ENCODE measurements at regions not wholly inside any gene's neighbourhood (a gene's known extent, or its start where the extent isn't known, plus 50 kb on each side); places are given as distances from the start of the nearest gene placed in this dataset.

- no peak for DNase-seq (ENCODE audit: low spot score)
- H3K36me3 ChIP-seq (ENCODE audit: low read depth): no peaks in the 10 kb centered on the region
- TF ChIP-seq CTCF (IDR thresholded peaks at IDR 0.05; ENCODE audit: poor library complexity, severe bottlenecking): no peak
- no peaks in the 10 kb centered on the region for H3K27me3 ChIP-seq (ENCODE audit: insufficient read depth, poor library complexity, severe bottlenecking)
- ATAC-seq (ENCODE audit: low read depth): no peak
- no peaks in the 10 kb centered on the region for H3K9me3 ChIP-seq (ENCODE audit: severe bottlenecking)
- H3K4me3 ChIP-seq (ENCODE audit: severe bottlenecking): no peak overlapping the region
- no peak overlapping the region for H3K27ac ChIP-seq (ENCODE audit: poor library complexity, severe bottlenecking)
- H3K4me1 ChIP-seq (ENCODE audit: insufficient read depth, poor library complexity, severe bottlenecking): peaks cover 9% of the 10 kb centered on the region
These were observed 464.7 kb downstream of the ADGRL2 start for GRCh38 chr1:82265436-82265835.

- no peak for TF ChIP-seq CTCF (IDR thresholded peaks at IDR 0.05; ENCODE audit: poor library complexity, severe bottlenecking)
- Histone ChIP-seq H3K27me3 (ENCODE audit: insufficient read depth, poor library complexity, severe bottlenecking) (no peaks in the 10 kb centered on the region), H3K36me3 (ENCODE audit: low read depth) (no peaks in the 10 kb centered on the region), H3K9me3 (ENCODE audit: severe bottlenecking) (no peaks in the 10 kb centered on the region), H3K4me1 (ENCODE audit: insufficient read depth, poor library complexity, severe bottlenecking) (peaks cover 8% of the 10 kb centered on the region), H3K27ac (ENCODE audit: poor library complexity, severe bottlenecking) (no peak overlapping the region), H3K4me3 (ENCODE audit: severe bottlenecking) (no peak overlapping the region)
- ATAC-seq (ENCODE audit: low read depth) (no peak), DNase-seq (ENCODE audit: low spot score) (no peak)
These were observed 464.1 kb downstream of the ADGRL2 start for GRCh38 chr1:82264802-82265201.

- no peak for DNase-seq (ENCODE audit: low spot score)
- ATAC-seq (ENCODE audit: low read depth): no peak
- no peaks in the 10 kb centered on the region for H3K36me3 ChIP-seq (ENCODE audit: low read depth)
- no peaks in the 10 kb centered on the region for H3K4me1 ChIP-seq (ENCODE audit: insufficient read depth, poor library complexity, severe bottlenecking)
- no peak overlapping the region for H3K27ac ChIP-seq (ENCODE audit: poor library complexity, severe bottlenecking)
- H3K4me3 ChIP-seq (ENCODE audit: severe bottlenecking): no peak overlapping the region
- TF ChIP-seq CTCF (IDR thresholded peaks at IDR 0.05; ENCODE audit: poor library complexity, severe bottlenecking): no peak
- no peaks in the 10 kb centered on the region for H3K27me3 ChIP-seq (ENCODE audit: insufficient read depth, poor library complexity, severe bottlenecking)
- no peaks in the 10 kb centered on the region for H3K9me3 ChIP-seq (ENCODE audit: severe bottlenecking)
These were observed 462.7 kb downstream of the ADGRL2 start for GRCh38 chr1:82263396-82263795.

GRCh38 chr1:82260666-82261065, 459.9 kb downstream of the ADGRL2 start:
- no peak overlapping the region for H3K27ac ChIP-seq (ENCODE audit: poor library complexity, severe bottlenecking)
- no peak for DNase-seq (ENCODE audit: low spot score)

GRCh38 chr1:82260051-82260450, 459.3 kb downstream of the ADGRL2 start:
- DNase-seq (ENCODE audit: low spot score): no peak
- Histone ChIP-seq H3K36me3 (ENCODE audit: low read depth) (no peaks in the 10 kb centered on the region), H3K4me1 (ENCODE audit: insufficient read depth, poor library complexity, severe bottlenecking) (no peaks in the 10 kb centered on the region), H3K9me3 (ENCODE audit: severe bottlenecking) (no peaks in the 10 kb centered on the region), H3K27ac (ENCODE audit: poor library complexity, severe bottlenecking) (no peak overlapping the region), H3K4me3 (ENCODE audit: severe bottlenecking) (no peak overlapping the region), H3K27me3 (ENCODE audit: insufficient read depth, poor library complexity, severe bottlenecking) (no peaks in the 10 kb centered on the region)
- no peak for ATAC-seq (ENCODE audit: low read depth)
- no peak for TF ChIP-seq CTCF (IDR thresholded peaks at IDR 0.05; ENCODE audit: poor library complexity, severe bottlenecking)

More at GRCh38 chr1:82260666-82261065, 459.9 kb downstream of the ADGRL2 start:
- no peak for TF ChIP-seq CTCF (IDR thresholded peaks at IDR 0.05; ENCODE audit: poor library complexity, severe bottlenecking)
- no peaks in the 10 kb centered on the region for H3K4me1 ChIP-seq (ENCODE audit: insufficient read depth, poor library complexity, severe bottlenecking)
- no peaks in the 10 kb centered on the region for H3K36me3 ChIP-seq (ENCODE audit: low read depth)
- no peak overlapping the region for H3K4me3 ChIP-seq (ENCODE audit: severe bottlenecking)
- no peaks in the 10 kb centered on the region for H3K9me3 ChIP-seq (ENCODE audit: severe bottlenecking)
- H3K27me3 ChIP-seq (ENCODE audit: insufficient read depth, poor library complexity, severe bottlenecking): no peaks in the 10 kb centered on the region
- no peak for ATAC-seq (ENCODE audit: low read depth)
